IMR-90 (cell line): ENCODE measurements at regions not wholly inside any gene's neighbourhood (a gene's known extent, or its start where the extent isn't known, plus 50 kb on each side); places are given as distances from the start of the nearest gene placed in this dataset.
A peak's percentile ranks its signal among the peaks of the same experiment; 100 is the strongest.

Source experiments
- ATAC-seq: fragments of 200-7000 bp; cut with Tn5 transposase; 2 replicates; pipeline ENCODE4 v1.9.1; 2020; ENCODE audit warnings: low read depth, mild to moderate bottlenecking, moderate library complexity
- BruUV-seq: library from RNA; stranded (reverse); fragments of 400-500 nt; replicated peaks from 2 replicates; lab custom pipeline; 2021; lab: Mats Ljungman, UMichigan
- CTCF ChIA-PET: fragments of 300-600 bp; formaldehyde crosslinking; extraction: SDS; loops from one replicate; lab custom pipeline; 2021; ENCODE audit warnings: antibody characterized with exemption; lab: Yijun Ruan, JAX
- POLR2A ChIA-PET: fragments of 300-600 bp; sonication (Branson Sonifier 250); formaldehyde crosslinking; loops from one replicate; lab custom pipeline; 2022; ENCODE audit warnings: antibody characterized with exemption; ENCODE audit not compliant: unreplicated experiment; lab: Charles Lee
- DNase-seq: peaks from one replicate; pipeline ENCODE4 v3.0.0; 2013
- H2AFZ ChIP-seq: replicated peaks from 2 replicates; pipeline ENCODE3; 2013; ENCODE audit warnings: low read length, mild to moderate bottlenecking; ENCODE audit not compliant: poor library complexity
- H2AK5ac ChIP-seq: 2 replicates; pipeline ENCODE4 v1.6.1; 2013; ENCODE audit warnings: low read depth, low read length, inconsistent platforms
- H2AK9ac ChIP-seq: replicated peaks from 2 replicates; pipeline ENCODE3; 2013; ENCODE audit warnings: mild to moderate bottlenecking, low read depth, low read length, moderate library complexity; ENCODE audit not compliant: poor library complexity
- H2BK120ac ChIP-seq: 2 replicates; pipeline ENCODE4 v1.6.1; 2013; ENCODE audit warnings: low read depth, low read length, inconsistent platforms
- H2BK15ac ChIP-seq: 3 replicates; pipeline ENCODE4 v1.6.1; 2013; ENCODE audit warnings: low read depth, low read length, inconsistent platforms
- H2BK20ac ChIP-seq: 2 replicates; pipeline ENCODE4 v1.6.1; 2013; ENCODE audit warnings: low read depth, mild to moderate bottlenecking, inconsistent platforms, low read length, moderate library complexity
- H2BK5ac ChIP-seq: 2 replicates; pipeline ENCODE4 v1.6.1; 2013; ENCODE audit warnings: mild to moderate bottlenecking, low read depth, low read length, inconsistent platforms; ENCODE audit not compliant: poor library complexity, severe bottlenecking
- H3K14ac ChIP-seq: replicated peaks from 2 replicates; pipeline ENCODE4 v1.6.1; 2013; ENCODE audit warnings: low read depth, low read length, inconsistent platforms
- H3K18ac ChIP-seq: 2 replicates; pipeline ENCODE4 v1.6.1; 2013; ENCODE audit warnings: low read depth, low read length, control low read depth
- H3K23ac ChIP-seq: 2 replicates; pipeline ENCODE4 v1.6.1; 2013; ENCODE audit warnings: low read depth, low read length, inconsistent platforms
- H3K27ac ChIP-seq: 2 replicates; pipeline ENCODE4 v1.5.1; 2013; ENCODE audit warnings: mild to moderate bottlenecking, control low read depth, low read length; ENCODE audit not compliant: insufficient read depth
- H3K27me3 ChIP-seq: 2 replicates; pipeline ENCODE4 v1.6.1; 2013; ENCODE audit warnings: low read length; ENCODE audit not compliant: control insufficient read depth, insufficient read depth
- H3K36me3 ChIP-seq: 2 replicates; pipeline ENCODE4 v1.6.1; 2013; ENCODE audit warnings: low read length, mixed read lengths; ENCODE audit not compliant: control insufficient read depth, insufficient read depth
- H3K4ac ChIP-seq: 2 replicates; pipeline ENCODE4 v1.6.1; 2013; ENCODE audit warnings: low read depth, low read length, inconsistent platforms
- H3K4me1 ChIP-seq: 2 replicates; pipeline ENCODE4 v1.6.1; 2013; ENCODE audit warnings: low read length, mixed read lengths; ENCODE audit not compliant: control insufficient read depth, insufficient read depth
- H3K4me2 ChIP-seq: 2 replicates; pipeline ENCODE4 v1.6.1; 2013; ENCODE audit warnings: low read depth, mild to moderate bottlenecking, control low read depth, low read length, moderate library complexity
- H3K4me3 ChIP-seq: 2 replicates; pipeline ENCODE4 v1.5.1; 2013; ENCODE audit warnings: low read depth, mild to moderate bottlenecking, control low read depth, low read length, moderate library complexity; ENCODE audit not compliant: insufficient read depth
- H3K56ac ChIP-seq: 2 replicates; pipeline ENCODE4 v1.6.1; 2013; ENCODE audit warnings: low read length, inconsistent platforms; ENCODE audit not compliant: insufficient read depth; ENCODE audit errors: extremely low read depth
- H3K79me1 ChIP-seq, 2 experiments: 2 replicates each; pipeline ENCODE4 v1.6.1; 2013; ENCODE audit warnings: low read length in 2 of 2, inconsistent platforms in 1 of 2, low read depth in 1 of 2
- H3K9ac ChIP-seq: 2 replicates; pipeline ENCODE4 v1.6.1; 2013; ENCODE audit warnings: low read depth, low read length, control low read depth
- H3K9me1 ChIP-seq: 2 replicates; pipeline ENCODE4 v1.6.1; 2013; ENCODE audit warnings: low read length, inconsistent platforms; ENCODE audit not compliant: insufficient read depth
- H3K9me3 ChIP-seq: 2 replicates; pipeline ENCODE4 v1.6.1; 2013; ENCODE audit warnings: low read length; ENCODE audit not compliant: control insufficient read depth, insufficient read depth
- H4K20me1 ChIP-seq: 2 replicates; pipeline ENCODE4 v1.6.1; 2013; ENCODE audit warnings: low read length, inconsistent platforms; ENCODE audit not compliant: insufficient read depth
- H4K5ac ChIP-seq: 2 replicates; pipeline ENCODE4 v1.6.1; 2013; ENCODE audit warnings: mild to moderate bottlenecking, low read depth, low read length, control low read depth
- H4K8ac ChIP-seq, 2 experiments: 2 replicates each; pipeline ENCODE4 v1.6.1; 2013; ENCODE audit warnings: low read depth in 2 of 2, low read length in 2 of 2, control low read depth in 1 of 2, inconsistent platforms in 1 of 2
- H4K91ac ChIP-seq: 2 replicates; pipeline ENCODE4 v1.6.1; 2013; ENCODE audit warnings: low read depth, low read length, inconsistent platforms; ENCODE audit not compliant: insufficient read depth
- BHLHE40 ChIP-seq: fragments of 150-350 bp; IDR thresholded peaks from 2 replicates; pipeline ENCODE4 v1.6.1; 2016; ENCODE audit warnings: mild to moderate bottlenecking, low read depth, low read length
- CEBPB ChIP-seq: IDR thresholded peaks from 2 replicates; pipeline ENCODE4 v1.6.1; 2012; ENCODE audit warnings: low read depth, low read length, improper control_type of control experiment
- CHD1 ChIP-seq: IDR thresholded peaks from 2 replicates; pipeline ENCODE4 v1.6.1; 2012; ENCODE audit warnings: low read depth, low read length, improper control_type of control experiment
- FOS ChIP-seq: fragments of 150-350 bp; IDR thresholded peaks from 2 replicates; pipeline ENCODE4 v1.6.1; 2016; ENCODE audit warnings: low read depth, low read length
- MAFK ChIP-seq: IDR thresholded peaks from 2 replicates; pipeline ENCODE4 v1.6.1; 2012; ENCODE audit warnings: low read depth, low read length, improper control_type of control experiment
- MAZ ChIP-seq: IDR thresholded peaks from 2 replicates; pipeline ENCODE4 v1.6.1; 2012; ENCODE audit warnings: low read depth, mild to moderate bottlenecking, low read length, improper control_type of control experiment, moderate library complexity, borderline replicate concordance
- MXI1 ChIP-seq: IDR thresholded peaks from 2 replicates; pipeline ENCODE4 v1.6.1; 2012; ENCODE audit warnings: low read depth, mild to moderate bottlenecking, low read length, moderate library complexity, borderline replicate concordance
- NFE2L2 ChIP-seq: fragments of 150-350 bp; IDR thresholded peaks from 2 replicates; pipeline ENCODE4 v1.6.1; 2016; ENCODE audit warnings: low read depth, mild to moderate bottlenecking, low read length
- POLR2A ChIP-seq: IDR thresholded peaks from 2 replicates; pipeline ENCODE4 v1.6.1; 2012; ENCODE audit warnings: mild to moderate bottlenecking, low read depth, low read length
- RAD21 ChIP-seq: IDR thresholded peaks from 2 replicates; pipeline ENCODE4 v1.6.1; 2012; ENCODE audit warnings: low read length, improper control_type of control experiment
- RCOR1 ChIP-seq: IDR thresholded peaks from 2 replicates; pipeline ENCODE4 v1.6.1; 2012; ENCODE audit warnings: mild to moderate bottlenecking, low read length, improper control_type of control experiment; ENCODE audit not compliant: insufficient replicate concordance
- RFX5 ChIP-seq: IDR thresholded peaks from 2 replicates; pipeline ENCODE4 v1.8.0; 2012; ENCODE audit warnings: low read depth, mild to moderate bottlenecking, low read length, moderate library complexity
- SMC3 ChIP-seq: fragments of 150-350 bp; IDR thresholded peaks from 2 replicates; pipeline ENCODE4 v1.6.1; 2016; ENCODE audit warnings: low read depth, mild to moderate bottlenecking, antibody characterized with exemption, low read length, moderate library complexity
- WGBS, 2 experiments: methylation state at CpG; one replicate each; pipeline versions ENCODE4 v1.1.5 to v1.1.7; 2013; ENCODE audit warnings: missing lambda C conversion rate in 2 of 2; ENCODE audit not compliant: insufficient read length in 1 of 2; ENCODE audit errors: extremely low coverage in 2 of 2; 5-methylcytosine and 5-hydroxymethylcytosine counted together
- dilution Hi-C: fragments of 300-500 bp; cut with HindIII; formaldehyde crosslinking; loops from one replicate; pipeline ENCODE4 v1.14.3; 2018; ENCODE audit warnings: low sequenced_read_pairs; ENCODE audit not compliant: unreplicated experiment
- in situ Hi-C: fragments of 300-500 bp; cut with MboI; formaldehyde crosslinking; loops from 3 replicates; pipeline ENCODE4 v1.14.3; 2019; ENCODE audit warnings: low sequenced_read_pairs, inconsistent platforms, mixed read lengths
- intact Hi-C: fragments of 100-400 bp; cut with micrococcal nuclease; formaldehyde crosslinking; loops from 2 replicates; pipeline ENCODE4 v1.10.0; 2022
- TF ChIP-seq, protein P1 (sequence below): conservative IDR thresholded peaks from 2 replicates; pipeline ENCODE4 v1.5.1; 2012; ENCODE audit warnings: mild to moderate bottlenecking, low read depth, low read length, improper control_type of control experiment
- TF ChIP-seq, protein P2 (sequence below): fragments of 150-350 bp; IDR thresholded peaks from 2 replicates; pipeline ENCODE4 v1.6.1; 2016; ENCODE audit warnings: low read depth, mild to moderate bottlenecking, low read length, moderate library complexity, borderline replicate concordance
- TF ChIP-seq, protein P3 (sequence below): fragments of 150-350 bp; IDR thresholded peaks from 2 replicates; pipeline ENCODE4 v1.6.1; 2017; ENCODE audit warnings: mild to moderate bottlenecking, antibody characterized with exemption, low read length, low read depth

DNA sequence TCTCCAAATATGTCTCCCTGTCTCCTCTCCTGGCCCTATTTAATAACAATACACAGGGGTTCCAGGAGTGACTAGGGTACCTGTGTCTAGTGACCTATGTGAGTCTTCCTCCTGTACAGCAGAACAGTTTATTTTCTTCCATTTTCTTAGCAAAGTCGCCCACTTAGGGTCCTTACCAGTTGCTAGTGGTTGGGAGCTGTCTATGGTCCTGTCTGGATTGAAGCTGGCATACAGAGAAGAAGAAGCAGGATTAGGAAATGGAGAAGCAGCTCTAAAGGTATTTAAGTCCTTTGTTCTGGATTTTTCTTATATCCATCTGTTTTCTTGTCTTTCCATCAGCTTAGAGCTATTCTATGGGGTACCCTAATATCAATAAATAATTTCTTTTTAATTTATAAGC lies 587.1 kb upstream of the CPEB2 start:
- Histone ChIP-seq H2BK20ac (no peak overlapping the region), H3K18ac (no peak overlapping the region), H3K4me1 (no peaks in the 10 kb centered on the region), H3K9ac (no peak overlapping the region), H3K14ac (no peak overlapping the region), H2AK9ac (no peak overlapping the region), H2AK5ac (no peak overlapping the region), H2BK120ac (no peak overlapping the region), H3K27me3 (no peaks in the 10 kb centered on the region), H3K9me3 (no peaks in the 10 kb centered on the region), H3K4me3 (no peak overlapping the region), H3K9me1 (no peaks in the 10 kb centered on the region), H2BK5ac (no peak overlapping the region), H3K27ac (no peak overlapping the region), H4K91ac (no peak overlapping the region), H3K4me2 (no peak overlapping the region), H3K56ac (no peak overlapping the region), H3K36me3 (no peaks in the 10 kb centered on the region), H4K5ac (no peak overlapping the region), H2BK15ac (no peak overlapping the region), H3K4ac (no peak overlapping the region), H4K20me1 (no peaks in the 10 kb centered on the region), H4K8ac (no peak overlapping the region), H2AFZ (no peak overlapping the region), H3K79me1 (no peaks in the 10 kb centered on the region), H3K23ac (no peak overlapping the region)
- ATAC-seq: 0 out of 2 replicates have a peak, but pooled peaks have one; percentile 21
- intact Hi-C loops: no loop called here
- CTCF ChIA-PET: no interaction called here
- dilution Hi-C loops: no loop called here
- no TSS peak for BruUV-seq
- peak; percentile 31 for DNase-seq
- POLR2A ChIA-PET: no interaction called here
- in situ Hi-C loops: no loop called here
- TF ChIP-seq RAD21 (no peak), CEBPB (no peak), CHD1 (no peak), MXI1 (no peak), FOS (no peak), BHLHE40 (no peak), MAFK (no peak), RFX5 (no peak), POLR2A (no peak), NFE2L2 (no peak), MAZ (no peak), SMC3 (no peak), RCOR1 (no peak)
- TF ChIP-seq, protein P1, sequence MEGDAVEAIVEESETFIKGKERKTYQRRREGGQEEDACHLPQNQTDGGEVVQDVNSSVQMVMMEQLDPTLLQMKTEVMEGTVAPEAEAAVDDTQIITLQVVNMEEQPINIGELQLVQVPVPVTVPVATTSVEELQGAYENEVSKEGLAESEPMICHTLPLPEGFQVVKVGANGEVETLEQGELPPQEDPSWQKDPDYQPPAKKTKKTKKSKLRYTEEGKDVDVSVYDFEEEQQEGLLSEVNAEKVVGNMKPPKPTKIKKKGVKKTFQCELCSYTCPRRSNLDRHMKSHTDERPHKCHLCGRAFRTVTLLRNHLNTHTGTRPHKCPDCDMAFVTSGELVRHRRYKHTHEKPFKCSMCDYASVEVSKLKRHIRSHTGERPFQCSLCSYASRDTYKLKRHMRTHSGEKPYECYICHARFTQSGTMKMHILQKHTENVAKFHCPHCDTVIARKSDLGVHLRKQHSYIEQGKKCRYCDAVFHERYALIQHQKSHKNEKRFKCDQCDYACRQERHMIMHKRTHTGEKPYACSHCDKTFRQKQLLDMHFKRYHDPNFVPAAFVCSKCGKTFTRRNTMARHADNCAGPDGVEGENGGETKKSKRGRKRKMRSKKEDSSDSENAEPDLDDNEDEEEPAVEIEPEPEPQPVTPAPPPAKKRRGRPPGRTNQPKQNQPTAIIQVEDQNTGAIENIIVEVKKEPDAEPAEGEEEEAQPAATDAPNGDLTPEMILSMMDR: no peak
- TF ChIP-seq, protein P2, sequence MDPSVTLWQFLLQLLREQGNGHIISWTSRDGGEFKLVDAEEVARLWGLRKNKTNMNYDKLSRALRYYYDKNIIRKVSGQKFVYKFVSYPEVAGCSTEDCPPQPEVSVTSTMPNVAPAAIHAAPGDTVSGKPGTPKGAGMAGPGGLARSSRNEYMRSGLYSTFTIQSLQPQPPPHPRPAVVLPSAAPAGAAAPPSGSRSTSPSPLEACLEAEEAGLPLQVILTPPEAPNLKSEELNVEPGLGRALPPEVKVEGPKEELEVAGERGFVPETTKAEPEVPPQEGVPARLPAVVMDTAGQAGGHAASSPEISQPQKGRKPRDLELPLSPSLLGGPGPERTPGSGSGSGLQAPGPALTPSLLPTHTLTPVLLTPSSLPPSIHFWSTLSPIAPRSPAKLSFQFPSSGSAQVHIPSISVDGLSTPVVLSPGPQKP: no peak
- TF ChIP-seq, protein P3, sequence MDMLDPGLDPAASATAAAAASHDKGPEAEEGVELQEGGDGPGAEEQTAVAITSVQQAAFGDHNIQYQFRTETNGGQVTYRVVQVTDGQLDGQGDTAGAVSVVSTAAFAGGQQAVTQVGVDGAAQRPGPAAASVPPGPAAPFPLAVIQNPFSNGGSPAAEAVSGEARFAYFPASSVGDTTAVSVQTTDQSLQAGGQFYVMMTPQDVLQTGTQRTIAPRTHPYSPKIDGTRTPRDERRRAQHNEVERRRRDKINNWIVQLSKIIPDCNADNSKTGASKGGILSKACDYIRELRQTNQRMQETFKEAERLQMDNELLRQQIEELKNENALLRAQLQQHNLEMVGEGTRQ: no peak
- no CpG with 5 or more reads among the region's 1 CpG for WGBS, 2 experiments
